ENCODE measurements at regions not wholly inside any gene's neighbourhood (a gene's known extent, or its start where the extent isn't known, plus 50 kb on each side); places are given as distances from the start of the nearest gene placed in this dataset.

DNA sequence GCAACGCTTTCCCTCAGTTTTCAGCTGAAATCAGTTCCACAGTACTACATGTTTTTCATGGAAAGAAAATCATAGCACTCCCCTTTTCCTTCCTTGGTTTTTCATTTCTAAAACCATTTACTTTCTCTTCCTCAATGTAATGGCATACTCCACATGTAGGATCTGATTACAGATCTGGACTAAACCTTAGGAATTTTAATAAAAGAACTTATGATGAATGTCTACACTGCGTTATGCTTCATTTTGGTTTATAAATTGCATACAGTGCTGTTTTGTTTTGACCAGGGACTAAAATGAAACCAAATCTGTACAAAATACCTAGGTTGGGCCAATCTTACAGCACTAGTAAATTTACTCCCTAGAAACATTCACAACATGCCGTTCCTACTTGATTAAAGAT, 589.9 kb downstream of the TBC1D4 start:
- Histone ChIP-seq H3K9me3 (no peaks in the 10 kb centered on the region), H3K4me1 (ENCODE audit: control insufficient read depth in 1 of 2, insufficient read depth in 1 of 2, low read depth in 1 of 2, low read length in 1 of 2) (no peaks in the 10 kb centered on the region), H3K27ac (no peak overlapping the region), H3K36me3 (no peaks in the 10 kb centered on the region), H3K4me3 (ENCODE audit: low read depth in 1 of 2, low read length in 1 of 2) (no peak overlapping the region), H3K27me3 (no peaks in the 10 kb centered on the region)
- TF ChIP-seq, protein P1, sequence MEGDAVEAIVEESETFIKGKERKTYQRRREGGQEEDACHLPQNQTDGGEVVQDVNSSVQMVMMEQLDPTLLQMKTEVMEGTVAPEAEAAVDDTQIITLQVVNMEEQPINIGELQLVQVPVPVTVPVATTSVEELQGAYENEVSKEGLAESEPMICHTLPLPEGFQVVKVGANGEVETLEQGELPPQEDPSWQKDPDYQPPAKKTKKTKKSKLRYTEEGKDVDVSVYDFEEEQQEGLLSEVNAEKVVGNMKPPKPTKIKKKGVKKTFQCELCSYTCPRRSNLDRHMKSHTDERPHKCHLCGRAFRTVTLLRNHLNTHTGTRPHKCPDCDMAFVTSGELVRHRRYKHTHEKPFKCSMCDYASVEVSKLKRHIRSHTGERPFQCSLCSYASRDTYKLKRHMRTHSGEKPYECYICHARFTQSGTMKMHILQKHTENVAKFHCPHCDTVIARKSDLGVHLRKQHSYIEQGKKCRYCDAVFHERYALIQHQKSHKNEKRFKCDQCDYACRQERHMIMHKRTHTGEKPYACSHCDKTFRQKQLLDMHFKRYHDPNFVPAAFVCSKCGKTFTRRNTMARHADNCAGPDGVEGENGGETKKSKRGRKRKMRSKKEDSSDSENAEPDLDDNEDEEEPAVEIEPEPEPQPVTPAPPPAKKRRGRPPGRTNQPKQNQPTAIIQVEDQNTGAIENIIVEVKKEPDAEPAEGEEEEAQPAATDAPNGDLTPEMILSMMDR (IDR thresholded peaks at IDR 0.05) = no peak

DNA sequence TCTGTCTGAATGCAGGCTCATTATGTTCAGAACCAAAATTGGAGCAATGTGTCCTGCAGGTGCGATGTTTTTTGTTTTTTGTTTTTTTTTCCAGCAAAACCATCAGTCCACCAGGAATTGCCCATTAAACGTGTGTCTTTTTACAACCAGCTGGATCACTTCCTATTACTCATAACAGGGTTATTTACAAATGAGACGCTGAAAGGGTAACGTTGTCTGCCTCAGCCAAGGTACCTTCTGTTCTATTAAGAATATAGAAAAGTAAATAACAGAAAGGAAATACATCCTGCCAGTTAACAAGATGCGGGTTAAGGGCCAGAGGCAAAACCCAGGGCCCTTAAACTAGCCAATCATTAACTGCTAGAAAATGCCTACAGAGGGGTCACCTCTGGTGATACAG, 590.4 kb downstream of the TBC1D4 start:
- TF ChIP-seq, protein P1 (IDR thresholded peaks at IDR 0.05) = no peak
- H3K36me3 ChIP-seq = no peaks in the 10 kb centered on the region
- H3K9me3 ChIP-seq = no peaks in the 10 kb centered on the region
- H3K27me3 ChIP-seq = no peaks in the 10 kb centered on the region
- no peaks in the 10 kb centered on the region for H3K4me1 ChIP-seq (ENCODE audit: control insufficient read depth in 1 of 2, insufficient read depth in 1 of 2, low read depth in 1 of 2, low read length in 1 of 2)
- H3K4me3 ChIP-seq (ENCODE audit: low read depth in 1 of 2, low read length in 1 of 2) = no peak overlapping the region
- no peak overlapping the region for H3K27ac ChIP-seq

DNA sequence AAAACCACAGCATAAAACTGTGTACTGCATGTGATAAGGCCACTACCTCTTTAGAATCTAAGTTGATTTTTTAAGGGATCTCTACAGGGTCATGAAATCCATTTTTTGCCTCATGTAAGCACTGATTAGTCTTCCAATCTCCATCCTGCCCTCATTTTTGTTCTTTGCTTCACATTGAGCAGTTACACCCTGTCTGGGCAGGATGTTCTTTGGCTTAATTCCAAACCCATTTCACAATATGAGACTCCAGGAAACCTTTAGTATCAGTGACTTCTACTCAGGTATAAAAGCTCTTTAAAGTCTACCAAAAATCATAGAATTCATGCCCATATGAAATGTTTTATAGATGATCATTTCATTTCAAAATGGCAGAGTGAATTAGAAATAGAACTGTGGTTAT, 592.6 kb downstream of the TBC1D4 start:
- H3K36me3 ChIP-seq = no peaks in the 10 kb centered on the region
- no peaks in the 10 kb centered on the region for H3K9me3 ChIP-seq
- no peak overlapping the region for H3K27ac ChIP-seq
- H3K4me1 ChIP-seq (ENCODE audit: control insufficient read depth in 1 of 2, insufficient read depth in 1 of 2, low read depth in 1 of 2, low read length in 1 of 2) = no peaks in the 10 kb centered on the region
- no peaks in the 10 kb centered on the region for H3K27me3 ChIP-seq
- no peak overlapping the region for H3K4me3 ChIP-seq (ENCODE audit: low read depth in 1 of 2, low read length in 1 of 2)
- TF ChIP-seq, protein P1 (IDR thresholded peaks at IDR 0.05) = no peak

DNA sequence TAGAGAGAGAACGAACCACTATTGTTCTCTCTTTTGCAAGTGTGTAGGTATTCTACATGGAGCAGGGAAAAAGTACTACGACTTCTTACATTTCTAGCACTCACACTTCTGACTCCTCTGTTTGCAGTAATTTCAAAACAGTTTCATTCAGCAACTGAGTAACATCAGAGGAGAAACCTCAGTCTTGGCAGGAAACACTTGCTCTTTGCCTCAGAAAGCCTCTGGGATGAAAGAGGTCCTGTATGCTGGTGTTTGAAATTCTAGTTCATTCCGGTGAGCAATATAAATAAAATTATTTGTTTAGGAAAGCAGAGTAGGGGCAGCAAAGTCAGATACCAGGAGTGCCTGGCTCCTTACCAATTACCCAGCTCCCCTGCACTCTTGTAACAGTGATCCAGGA, 595.5 kb downstream of the TBC1D4 start:
- no peak overlapping the region for H3K4me3 ChIP-seq (ENCODE audit: low read depth in 1 of 2, low read length in 1 of 2)
- H3K36me3 ChIP-seq = no peaks in the 10 kb centered on the region
- TF ChIP-seq, protein P1 (IDR thresholded peaks at IDR 0.05) = no peak
- H3K27me3 ChIP-seq = no peaks in the 10 kb centered on the region
- H3K9me3 ChIP-seq = no peaks in the 10 kb centered on the region
- H3K4me1 ChIP-seq (ENCODE audit: control insufficient read depth in 1 of 2, insufficient read depth in 1 of 2, low read depth in 1 of 2, low read length in 1 of 2) = no peaks in the 10 kb centered on the region
- no peak overlapping the region for H3K27ac ChIP-seq

DNA sequence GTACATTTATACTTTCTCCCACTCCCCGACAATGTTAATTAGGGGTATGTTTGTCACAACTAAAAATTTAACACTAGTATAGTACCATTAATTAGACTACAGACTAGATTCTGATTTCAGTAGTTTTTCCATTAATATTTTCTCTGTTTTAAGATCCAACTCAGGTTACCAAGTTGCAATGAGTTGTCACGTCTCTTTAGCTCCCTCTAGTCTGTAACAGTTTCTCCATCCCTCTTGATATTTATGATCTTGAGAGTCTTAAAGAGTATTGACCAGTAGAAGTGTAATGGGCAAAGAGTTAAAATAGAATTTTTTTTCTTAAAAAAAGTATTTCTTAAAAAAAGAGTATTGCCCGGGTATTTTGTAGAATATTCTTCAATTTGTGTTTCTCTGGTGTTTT, 598.1 kb downstream of the TBC1D4 start:
- Histone ChIP-seq H3K9me3 (no peaks in the 10 kb centered on the region), H3K36me3 (no peaks in the 10 kb centered on the region), H3K27ac (no peak overlapping the region), H3K4me3 (ENCODE audit: low read depth in 1 of 2, low read length in 1 of 2) (no peak overlapping the region), H3K27me3 (no peaks in the 10 kb centered on the region), H3K4me1 (ENCODE audit: control insufficient read depth in 1 of 2, insufficient read depth in 1 of 2, low read depth in 1 of 2, low read length in 1 of 2) (no peaks in the 10 kb centered on the region)
- TF ChIP-seq, protein P1 (IDR thresholded peaks at IDR 0.05) = no peak
